PFSK-1 (cell line): ENCODE measurements at regions not wholly inside any gene's neighbourhood (a gene's known extent, or its start where the extent isn't known, plus 50 kb on each side); places are given as distances from the start of the nearest gene placed in this dataset.

Experiments
- FOXP2 ChIP-seq: optimal IDR thresholded peaks from 2 replicates; pipeline ENCODE3; 2011; ENCODE audit warnings: borderline replicate concordance, control low read depth, inconsistent platforms; ENCODE audit not compliant: insufficient read depth; ENCODE audit errors: extremely low read length, extremely low read depth
- POLR2AphosphoS5 ChIP-seq: IDR thresholded peaks from 2 replicates; pipeline ENCODE4 v1.6.1; 2012; ENCODE audit warnings: low read depth, mild to moderate bottlenecking, control low read depth, low read length, moderate library complexity
- REST ChIP-seq, 2 experiments: IDR thresholded peaks; 2 replicates each; pipeline versions ENCODE4 v1.6.1 to v1.8.0; 2011 to 2012; ENCODE audit warnings: low read depth in 2 of 2, low read length in 2 of 2, control low read depth in 1 of 2, inconsistent platforms in 1 of 2, mild to moderate bottlenecking in 1 of 2, moderate library complexity in 1 of 2; ENCODE audit not compliant: insufficient read depth in 1 of 2
- SIN3A ChIP-seq: IDR thresholded peaks from 2 replicates; pipeline ENCODE4 v1.6.1; 2012; ENCODE audit warnings: mild to moderate bottlenecking, low read length, moderate library complexity, borderline replicate concordance; ENCODE audit not compliant: insufficient read depth
- TAF1 ChIP-seq: IDR thresholded peaks from 2 replicates; pipeline ENCODE4 v1.6.1; 2012; ENCODE audit warnings: low read length, control low read depth, borderline replicate concordance; ENCODE audit not compliant: insufficient read depth

DNA sequence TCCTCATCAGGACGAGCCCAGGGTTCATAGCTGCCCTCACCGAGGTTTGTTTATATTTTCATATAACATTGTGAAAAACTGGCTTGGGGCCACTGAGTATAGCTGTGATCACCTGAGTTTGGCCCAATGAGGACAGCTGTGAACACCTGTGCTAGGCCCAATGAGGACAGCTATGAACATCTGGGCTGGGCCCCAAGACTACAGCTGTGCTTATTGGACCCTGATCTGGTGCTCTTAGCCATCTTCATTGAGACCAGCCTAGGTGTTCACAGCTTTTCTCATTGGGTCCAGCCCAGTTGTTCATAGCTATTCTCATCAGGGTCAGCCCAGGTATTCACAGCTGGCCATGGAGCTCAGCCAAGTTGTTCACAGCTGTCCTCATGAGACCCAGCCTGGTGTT lies 1167.3 kb downstream of the UQCRFS1 start:
- TF ChIP-seq POLR2AphosphoS5 (no peak), FOXP2 (no peak), REST (IDR thresholded peaks at IDR 0.05; ENCODE audit: insufficient read depth in 1 of 2, low read depth in 2 of 2, low read length in 2 of 2) (no peak), SIN3A (no peak), TAF1 (no peak)

GRCh38 chr19:28044477-28044876 lies 1168.5 kb downstream of the UQCRFS1 start:
- no peak for TF ChIP-seq TAF1
- TF ChIP-seq SIN3A: no peak
- no peak for TF ChIP-seq REST (IDR thresholded peaks at IDR 0.05; ENCODE audit: insufficient read depth in 1 of 2, low read depth in 2 of 2, low read length in 2 of 2)
- TF ChIP-seq POLR2AphosphoS5: no peak
- TF ChIP-seq FOXP2: no peak

- TF ChIP-seq REST (IDR thresholded peaks at IDR 0.05; ENCODE audit: insufficient read depth in 1 of 2, low read depth in 2 of 2, low read length in 2 of 2): no peak
- no peak for TF ChIP-seq POLR2AphosphoS5
- TF ChIP-seq TAF1: no peak
- TF ChIP-seq SIN3A: no peak
- TF ChIP-seq FOXP2: no peak
These were observed 1170.4 kb downstream of the UQCRFS1 start for GRCh38 chr19:28042516-28042915.

- TF ChIP-seq REST (IDR thresholded peaks at IDR 0.05; ENCODE audit: insufficient read depth in 1 of 2, low read depth in 2 of 2, low read length in 2 of 2) (no peak), TAF1 (no peak), POLR2AphosphoS5 (no peak), SIN3A (no peak), FOXP2 (no peak)
These were observed 1173.1 kb downstream of the UQCRFS1 start for GRCh38 chr19:28039677-28040381.
